ENCODE measurements at regions not wholly inside any gene's neighbourhood (a gene's known extent, or its start where the extent isn't known, plus 50 kb on each side); places are given as distances from the start of the nearest gene placed in this dataset.

GRCh38 chr5:33148076-33148513 lies 292.7 kb upstream of the TARS1 start:
- Histone ChIP-seq H3K27me3 (ENCODE audit: insufficient read depth, insufficient read length) (no peaks in the 10 kb centered on the region), H3K36me3 (ENCODE audit: insufficient read depth, insufficient read length, low read length) (no peaks in the 10 kb centered on the region), H3K9me3 (ENCODE audit: insufficient read depth, low read length) (no peaks in the 10 kb centered on the region), H3K4me1 (ENCODE audit: insufficient read depth, insufficient read length) (no peaks in the 10 kb centered on the region), H3K9ac (ENCODE audit: insufficient read length, low read depth) (no peak overlapping the region), H3K4me3 (ENCODE audit: insufficient read length, low read depth) (no peak overlapping the region)
- TF ChIP-seq YY1 (IDR thresholded peaks at IDR 0.05; ENCODE audit: insufficient read depth, insufficient read length) = no peak
- no peak for TF ChIP-seq SUZ12 (IDR thresholded peaks at IDR 0.05; ENCODE audit: extremely low read depth, insufficient read depth, insufficient read length)
- TF ChIP-seq ZNF274 (IDR thresholded peaks at IDR 0.05; ENCODE audit: low read depth, low read length) = no peak
- DNase-seq (ENCODE audit: low read depth, low spot score) = no peak

DNA sequence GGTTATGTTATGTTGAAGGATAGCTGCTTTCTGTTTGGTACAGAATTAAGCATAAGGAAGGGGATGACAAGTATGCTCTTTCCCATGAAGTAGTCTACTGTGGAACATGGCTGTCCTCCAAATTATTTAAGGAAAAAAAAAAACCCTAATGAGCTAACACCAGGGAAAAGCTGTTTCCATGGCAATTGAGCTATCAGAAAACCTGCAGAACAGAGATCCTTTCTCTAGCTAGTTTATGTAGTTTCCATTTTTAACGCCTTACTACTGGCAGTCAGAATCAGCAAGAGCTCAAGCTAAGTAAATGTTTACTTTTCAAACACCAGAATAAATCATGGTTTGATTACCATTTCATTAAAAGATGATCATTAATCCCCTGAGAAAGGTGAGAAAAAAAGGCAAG lies 287.4 kb upstream of the TARS1 start:
- no peak for TF ChIP-seq ZNF274 (IDR thresholded peaks at IDR 0.05; ENCODE audit: low read depth, low read length)
- TF ChIP-seq SUZ12 (IDR thresholded peaks at IDR 0.05; ENCODE audit: extremely low read depth, insufficient read depth, insufficient read length) = no peak
- no peak for TF ChIP-seq YY1 (IDR thresholded peaks at IDR 0.05; ENCODE audit: insufficient read depth, insufficient read length)
- no peak for DNase-seq (ENCODE audit: low read depth, low spot score)
- H3K36me3 ChIP-seq (ENCODE audit: insufficient read depth, insufficient read length, low read length) = no peaks in the 10 kb centered on the region
- H3K9me3 ChIP-seq (ENCODE audit: insufficient read depth, low read length) = no peaks in the 10 kb centered on the region
- H3K9ac ChIP-seq (ENCODE audit: insufficient read length, low read depth) = no peak overlapping the region
- H3K4me3 ChIP-seq (ENCODE audit: insufficient read length, low read depth) = no peak overlapping the region
- no peaks in the 10 kb centered on the region for H3K27me3 ChIP-seq (ENCODE audit: insufficient read depth, insufficient read length)
- H3K4me1 ChIP-seq (ENCODE audit: insufficient read depth, insufficient read length) = no peaks in the 10 kb centered on the region

DNA sequence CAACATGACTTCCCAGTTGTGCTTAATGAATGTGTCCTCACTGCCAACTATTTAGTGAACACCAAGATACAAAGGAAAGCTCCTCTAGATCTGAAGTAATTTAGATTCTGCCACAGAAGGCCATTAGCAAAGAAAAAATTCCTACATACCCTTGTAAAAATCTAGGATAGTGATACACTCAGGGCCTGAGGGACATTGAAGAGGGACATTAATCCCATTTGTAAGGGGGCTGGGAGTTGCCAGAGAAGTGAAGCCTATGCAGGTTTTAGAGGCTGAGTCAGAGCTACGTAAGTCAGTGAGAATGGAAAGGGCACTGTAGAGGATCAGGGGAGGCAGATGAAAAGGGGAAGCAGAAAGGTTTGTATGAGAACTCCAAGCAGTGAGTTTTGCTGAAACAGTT lies 286.9 kb upstream of the TARS1 start:
- Histone ChIP-seq H3K27me3 (ENCODE audit: insufficient read depth, insufficient read length) (no peaks in the 10 kb centered on the region), H3K4me3 (ENCODE audit: insufficient read length, low read depth) (no peak overlapping the region), H3K4me1 (ENCODE audit: insufficient read depth, insufficient read length) (no peaks in the 10 kb centered on the region), H3K9me3 (ENCODE audit: insufficient read depth, low read length) (no peaks in the 10 kb centered on the region), H3K36me3 (ENCODE audit: insufficient read depth, insufficient read length, low read length) (no peaks in the 10 kb centered on the region), H3K9ac (ENCODE audit: insufficient read length, low read depth) (no peak overlapping the region)
- DNase-seq (ENCODE audit: low read depth, low spot score) = no peak
- TF ChIP-seq ZNF274 (IDR thresholded peaks at IDR 0.05; ENCODE audit: low read depth, low read length) = no peak
- TF ChIP-seq SUZ12 (IDR thresholded peaks at IDR 0.05; ENCODE audit: extremely low read depth, insufficient read depth, insufficient read length) = no peak
- no peak for TF ChIP-seq YY1 (IDR thresholded peaks at IDR 0.05; ENCODE audit: insufficient read depth, insufficient read length)

DNA sequence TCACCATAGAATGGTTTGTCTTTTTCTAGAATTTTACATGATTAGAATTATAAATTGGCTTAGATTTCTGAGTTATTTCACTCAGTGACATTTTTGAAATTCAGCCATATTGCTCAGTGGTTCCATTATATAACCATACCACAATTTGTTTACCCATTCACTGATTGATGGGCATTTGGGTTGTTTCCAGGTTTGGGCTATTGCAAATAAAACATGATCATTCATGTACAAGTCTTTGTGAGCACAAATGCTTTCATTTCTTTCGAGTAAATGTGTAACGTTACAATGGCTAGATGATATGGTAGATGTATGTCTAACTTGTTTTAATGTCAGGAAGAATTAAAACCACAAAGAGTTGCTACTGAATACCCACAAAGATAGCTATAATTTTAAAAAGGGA lies 279.9 kb upstream of the TARS1 start:
- Histone ChIP-seq H3K27me3 (ENCODE audit: insufficient read depth, insufficient read length) (no peaks in the 10 kb centered on the region), H3K4me1 (ENCODE audit: insufficient read depth, insufficient read length) (no peaks in the 10 kb centered on the region)

DNA sequence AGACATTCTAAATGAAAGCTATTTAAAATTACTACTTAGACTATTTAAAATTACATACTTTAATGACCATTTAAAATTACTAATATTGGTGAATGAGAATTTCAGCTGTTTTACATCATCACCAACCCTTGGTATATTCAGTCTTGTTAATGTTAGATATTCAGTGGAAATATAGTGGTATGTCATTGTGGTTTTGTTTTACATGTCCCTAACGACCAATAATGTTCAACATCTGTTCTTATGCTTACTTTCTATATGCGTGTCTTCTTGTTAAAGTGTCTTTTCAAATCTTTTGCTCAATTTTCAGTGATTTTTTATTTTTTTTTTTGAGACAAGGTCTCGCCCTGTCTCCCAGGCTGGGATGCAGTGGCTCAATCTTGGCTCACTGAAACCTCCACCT lies 279.3 kb upstream of the TARS1 start:
- Histone ChIP-seq H3K36me3 (ENCODE audit: insufficient read depth, insufficient read length, low read length) (no peaks in the 10 kb centered on the region), H3K4me1 (ENCODE audit: insufficient read depth, insufficient read length) (no peaks in the 10 kb centered on the region)
- TF ChIP-seq YY1 (IDR thresholded peaks at IDR 0.05; ENCODE audit: insufficient read depth, insufficient read length) (no peak), ZNF274 (IDR thresholded peaks at IDR 0.05; ENCODE audit: low read depth, low read length) (no peak), SUZ12 (IDR thresholded peaks at IDR 0.05; ENCODE audit: extremely low read depth, insufficient read depth, insufficient read length) (no peak)

More for the DNA sequence above, 279.9 kb upstream of the TARS1 start:
- no peak overlapping the region for H3K4me3 ChIP-seq (ENCODE audit: insufficient read length, low read depth)
- H3K9me3 ChIP-seq (ENCODE audit: insufficient read depth, low read length) = no peaks in the 10 kb centered on the region
- TF ChIP-seq YY1 (IDR thresholded peaks at IDR 0.05; ENCODE audit: insufficient read depth, insufficient read length) (no peak), ZNF274 (IDR thresholded peaks at IDR 0.05; ENCODE audit: low read depth, low read length) (no peak)
- no peak overlapping the region for H3K9ac ChIP-seq (ENCODE audit: insufficient read length, low read depth)
- H3K36me3 ChIP-seq (ENCODE audit: insufficient read depth, insufficient read length, low read length) = no peaks in the 10 kb centered on the region
- DNase-seq (ENCODE audit: low read depth, low spot score) = no peak

GRCh38 chr5:33162057-33162456 lies 278.7 kb upstream of the TARS1 start:
- H3K27me3 ChIP-seq (ENCODE audit: insufficient read depth, insufficient read length) = no peaks in the 10 kb centered on the region
- no peak for DNase-seq (ENCODE audit: low read depth, low spot score)

More for the DNA sequence above, 279.3 kb upstream of the TARS1 start:
- Histone ChIP-seq H3K9ac (ENCODE audit: insufficient read length, low read depth) (no peak overlapping the region), H3K27me3 (ENCODE audit: insufficient read depth, insufficient read length) (no peaks in the 10 kb centered on the region), H3K4me3 (ENCODE audit: insufficient read length, low read depth) (no peak overlapping the region), H3K9me3 (ENCODE audit: insufficient read depth, low read length) (no peaks in the 10 kb centered on the region)
- no peak for DNase-seq (ENCODE audit: low read depth, low spot score)

GRCh38 chr5:33166522-33166921 lies 274.2 kb upstream of the TARS1 start:
- no peak for DNase-seq (ENCODE audit: low read depth, low spot score)
- H3K4me1 ChIP-seq (ENCODE audit: insufficient read depth, insufficient read length) = no peaks in the 10 kb centered on the region
- H3K27me3 ChIP-seq (ENCODE audit: insufficient read depth, insufficient read length) = no peaks in the 10 kb centered on the region
- TF ChIP-seq SUZ12 (IDR thresholded peaks at IDR 0.05; ENCODE audit: extremely low read depth, insufficient read depth, insufficient read length) = no peak
- no peak for TF ChIP-seq ZNF274 (IDR thresholded peaks at IDR 0.05; ENCODE audit: low read depth, low read length)
- no peak for TF ChIP-seq YY1 (IDR thresholded peaks at IDR 0.05; ENCODE audit: insufficient read depth, insufficient read length)
- no peak overlapping the region for H3K9ac ChIP-seq (ENCODE audit: insufficient read length, low read depth)
- no peaks in the 10 kb centered on the region for H3K36me3 ChIP-seq (ENCODE audit: insufficient read depth, insufficient read length, low read length)
- peaks cover 11% of the 10 kb centered on the region for H3K9me3 ChIP-seq (ENCODE audit: insufficient read depth, low read length)
- H3K4me3 ChIP-seq (ENCODE audit: insufficient read length, low read depth) = no peak overlapping the region

More at GRCh38 chr5:33162057-33162456, 278.7 kb upstream of the TARS1 start:
- Histone ChIP-seq H3K9ac (ENCODE audit: insufficient read length, low read depth) (no peak overlapping the region), H3K4me1 (ENCODE audit: insufficient read depth, insufficient read length) (no peaks in the 10 kb centered on the region), H3K9me3 (ENCODE audit: insufficient read depth, low read length) (no peaks in the 10 kb centered on the region), H3K4me3 (ENCODE audit: insufficient read length, low read depth) (no peak overlapping the region), H3K36me3 (ENCODE audit: insufficient read depth, insufficient read length, low read length) (no peaks in the 10 kb centered on the region)
- TF ChIP-seq YY1 (IDR thresholded peaks at IDR 0.05; ENCODE audit: insufficient read depth, insufficient read length) = no peak
- no peak for TF ChIP-seq SUZ12 (IDR thresholded peaks at IDR 0.05; ENCODE audit: extremely low read depth, insufficient read depth, insufficient read length)
- no peak for TF ChIP-seq ZNF274 (IDR thresholded peaks at IDR 0.05; ENCODE audit: low read depth, low read length)
